Activated CD4-positive, CD25-positive, alpha-beta regulatory T cell treated with anti-CD3 and anti-CD28 coated beads, Interleukin-2, amount 50 U/mL, for 24 hours (primary cell): ENCODE measurements at regions not wholly inside any gene's neighbourhood (a gene's known extent, or its start where the extent isn't known, plus 50 kb on each side); places are given as distances from the start of the nearest gene placed in this dataset.

ENCODE experiments used
- ATAC-seq, 2 donors: fragments of 150-1000 bp; cut with Tn5 transposase; one replicate each; pipeline ENCODE4 v1.10.0; 2021; ENCODE audit warnings: mild to moderate bottlenecking in 1 of 2, moderate library complexity in 1 of 2

GRCh38 chr5:26669523-26669922 is 368.9 kb downstream of the CDH9 start:
- no peak for ATAC-seq

- ATAC-seq: no peak
Observed at GRCh38 chr5:26669031-26669430, 369.4 kb downstream of the CDH9 start.

- no peak for ATAC-seq
Observed at GRCh38 chr5:26666371-26666770, 372.0 kb downstream of the CDH9 start.

GRCh38 chr5:26663500-26663899 is 374.9 kb downstream of the CDH9 start:
- no peak for ATAC-seq

GRCh38 chr5:26662806-26663360 is 375.5 kb downstream of the CDH9 start:
- ATAC-seq: no peak

- ATAC-seq: no peak
Observed at GRCh38 chr5:26660116-26660515, 378.3 kb downstream of the CDH9 start.

GRCh38 chr5:26649000-26649399 is 389.4 kb downstream of the CDH9 start:
- ATAC-seq: no peak

GRCh38 chr5:26647781-26648180 is 390.6 kb downstream of the CDH9 start:
- ATAC-seq: no peak

- ATAC-seq: no peak
Observed at GRCh38 chr5:26645659-26646058, 392.7 kb downstream of the CDH9 start.

GRCh38 chr5:26641492-26641891 is 396.9 kb downstream of the CDH9 start:
- no peak for ATAC-seq

- ATAC-seq: no peak
Observed at GRCh38 chr5:26625099-26625498, 413.3 kb downstream of the CDH9 start.

- ATAC-seq: no peak
Observed at GRCh38 chr5:26622947-26623346, 415.4 kb downstream of the CDH9 start.

- ATAC-seq: no peak
Observed at GRCh38 chr5:26610577-26610976, 427.8 kb downstream of the CDH9 start.

GRCh38 chr5:26601563-26601962 is 436.8 kb downstream of the CDH9 start:
- ATAC-seq: no peak

GRCh38 chr5:26582350-26583045 is 455.9 kb downstream of the CDH9 start:
- no peak for ATAC-seq

GRCh38 chr5:26579712-26580111 is 458.7 kb downstream of the CDH9 start:
- ATAC-seq: no peak

GRCh38 chr5:26578002-26578401 is 460.4 kb downstream of the CDH9 start:
- ATAC-seq: no peak

- ATAC-seq: no peak
Observed at GRCh38 chr5:26572480-26572879, 465.9 kb downstream of the CDH9 start.

- no peak for ATAC-seq
Observed at GRCh38 chr5:26569929-26570258, 468.5 kb downstream of the CDH9 start.

- no peak for ATAC-seq
Observed at GRCh38 chr5:26569241-26569928, 469.0 kb downstream of the CDH9 start.

- no peak for ATAC-seq
Observed at GRCh38 chr5:26568316-26568715, 470.1 kb downstream of the CDH9 start.

- no peak for ATAC-seq
Observed at GRCh38 chr5:26563979-26564378, 474.4 kb downstream of the CDH9 start.

GRCh38 chr5:26553079-26553478 is 485.3 kb downstream of the CDH9 start:
- no peak for ATAC-seq

GRCh38 chr5:26543987-26544386 is 494.4 kb downstream of the CDH9 start:
- no peak for ATAC-seq

GRCh38 chr5:26538226-26538625 is 500.2 kb downstream of the CDH9 start:
- no peak for ATAC-seq
